Prostate gland (tissue), 2 donors: ENCODE measurements at regions not wholly inside any gene's neighbourhood (a gene's known extent, or its start where the extent isn't known, plus 50 kb on each side); places are given as distances from the start of the nearest gene placed in this dataset.

Experiments
- POLR2A ChIP-seq: fragments of 450-650 bp; IDR thresholded peaks from one replicate; pipeline ENCODE4 v1.6.1; 2016; ENCODE audit warnings: antibody characterized with exemption, mild to moderate bottlenecking
- TF ChIP-seq, protein P1 (sequence below), 4 experiments: fragments of 200-600 bp in 2 of 4; fragments of 450-650 bp in 2 of 4; sonication (generic) in 2 of 4; IDR thresholded peaks; 1 replicate in 3 of 4; 2 replicates in 1 of 4; pipeline ENCODE4 v1.5.1; 2016 to 2019; ENCODE audit warnings: antibody characterized with exemption in 4 of 4, mild to moderate bottlenecking in 2 of 4, moderate library complexity in 2 of 4

DNA sequence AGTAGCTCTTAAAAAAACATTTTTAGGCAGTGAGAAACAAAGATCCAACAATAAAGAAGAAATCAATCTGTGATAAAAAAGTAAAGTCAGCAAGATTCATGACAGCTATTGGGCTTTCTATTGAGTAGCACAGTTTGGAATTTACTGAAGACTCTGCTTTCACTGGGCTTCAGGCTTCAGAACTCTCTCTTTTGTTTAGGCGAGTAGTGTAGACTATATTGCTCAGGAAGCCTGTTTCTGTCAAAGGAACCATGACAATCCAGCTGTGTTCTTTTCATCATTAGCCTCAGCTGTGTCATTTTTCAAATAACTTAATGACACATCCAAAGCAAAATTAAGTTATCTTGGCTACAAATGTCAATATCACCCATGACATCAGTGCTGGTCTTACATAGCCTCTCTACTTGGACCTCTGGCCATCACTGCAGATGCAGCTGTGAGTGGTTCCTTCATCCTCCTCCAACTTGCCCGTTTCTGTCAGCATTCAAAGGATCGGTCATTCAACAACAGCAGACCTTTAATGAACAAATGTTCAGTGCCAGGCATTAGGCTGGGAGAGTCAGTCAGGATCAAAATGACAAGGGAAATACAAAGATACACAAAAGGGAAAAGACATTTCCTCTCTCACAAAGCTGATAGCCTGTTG lies 332.8 kb upstream of the MTNR1B start:
- TF ChIP-seq, protein P1, sequence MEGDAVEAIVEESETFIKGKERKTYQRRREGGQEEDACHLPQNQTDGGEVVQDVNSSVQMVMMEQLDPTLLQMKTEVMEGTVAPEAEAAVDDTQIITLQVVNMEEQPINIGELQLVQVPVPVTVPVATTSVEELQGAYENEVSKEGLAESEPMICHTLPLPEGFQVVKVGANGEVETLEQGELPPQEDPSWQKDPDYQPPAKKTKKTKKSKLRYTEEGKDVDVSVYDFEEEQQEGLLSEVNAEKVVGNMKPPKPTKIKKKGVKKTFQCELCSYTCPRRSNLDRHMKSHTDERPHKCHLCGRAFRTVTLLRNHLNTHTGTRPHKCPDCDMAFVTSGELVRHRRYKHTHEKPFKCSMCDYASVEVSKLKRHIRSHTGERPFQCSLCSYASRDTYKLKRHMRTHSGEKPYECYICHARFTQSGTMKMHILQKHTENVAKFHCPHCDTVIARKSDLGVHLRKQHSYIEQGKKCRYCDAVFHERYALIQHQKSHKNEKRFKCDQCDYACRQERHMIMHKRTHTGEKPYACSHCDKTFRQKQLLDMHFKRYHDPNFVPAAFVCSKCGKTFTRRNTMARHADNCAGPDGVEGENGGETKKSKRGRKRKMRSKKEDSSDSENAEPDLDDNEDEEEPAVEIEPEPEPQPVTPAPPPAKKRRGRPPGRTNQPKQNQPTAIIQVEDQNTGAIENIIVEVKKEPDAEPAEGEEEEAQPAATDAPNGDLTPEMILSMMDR (IDR thresholded peaks at IDR 0.05): no peak
- TF ChIP-seq POLR2A: no peak
